Kidney epithelial cell (primary cell): ENCODE measurements at regions not wholly inside any gene's neighbourhood (a gene's known extent, or its start where the extent isn't known, plus 50 kb on each side); places are given as distances from the start of the nearest gene placed in this dataset.

ENCODE experiments used
- DNase-seq: peaks from one replicate; pipeline ENCODE4 v3.0.0-alpha.2; 2010; ENCODE audit warnings: low read depth
- H3K27me3 ChIP-seq: 2 replicates; pipeline ENCODE4 v1.6.0; 2011; ENCODE audit warnings: low read length; ENCODE audit not compliant: control insufficient read depth, insufficient read depth
- H3K36me3 ChIP-seq: 2 replicates; pipeline ENCODE4 v1.5.1; 2011; ENCODE audit warnings: low read length; ENCODE audit not compliant: control insufficient read depth, insufficient read depth
- H3K4me3 ChIP-seq: 2 replicates; pipeline ENCODE4 v1.5.1; 2011; ENCODE audit warnings: low read depth, mild to moderate bottlenecking, control low read depth, low read length
- TF ChIP-seq, protein P1 (sequence below): IDR thresholded peaks from 2 replicates; pipeline ENCODE4 v1.5.1; 2011; ENCODE audit warnings: mild to moderate bottlenecking, moderate library complexity, low read length, control low read depth, inconsistent platforms; ENCODE audit not compliant: insufficient read depth, poor library complexity, severe bottlenecking

- Histone ChIP-seq H3K4me3 (no peak overlapping the region), H3K36me3 (no peaks in the 10 kb centered on the region), H3K27me3 (no peaks in the 10 kb centered on the region)
- no peak for DNase-seq
- TF ChIP-seq, protein P1, sequence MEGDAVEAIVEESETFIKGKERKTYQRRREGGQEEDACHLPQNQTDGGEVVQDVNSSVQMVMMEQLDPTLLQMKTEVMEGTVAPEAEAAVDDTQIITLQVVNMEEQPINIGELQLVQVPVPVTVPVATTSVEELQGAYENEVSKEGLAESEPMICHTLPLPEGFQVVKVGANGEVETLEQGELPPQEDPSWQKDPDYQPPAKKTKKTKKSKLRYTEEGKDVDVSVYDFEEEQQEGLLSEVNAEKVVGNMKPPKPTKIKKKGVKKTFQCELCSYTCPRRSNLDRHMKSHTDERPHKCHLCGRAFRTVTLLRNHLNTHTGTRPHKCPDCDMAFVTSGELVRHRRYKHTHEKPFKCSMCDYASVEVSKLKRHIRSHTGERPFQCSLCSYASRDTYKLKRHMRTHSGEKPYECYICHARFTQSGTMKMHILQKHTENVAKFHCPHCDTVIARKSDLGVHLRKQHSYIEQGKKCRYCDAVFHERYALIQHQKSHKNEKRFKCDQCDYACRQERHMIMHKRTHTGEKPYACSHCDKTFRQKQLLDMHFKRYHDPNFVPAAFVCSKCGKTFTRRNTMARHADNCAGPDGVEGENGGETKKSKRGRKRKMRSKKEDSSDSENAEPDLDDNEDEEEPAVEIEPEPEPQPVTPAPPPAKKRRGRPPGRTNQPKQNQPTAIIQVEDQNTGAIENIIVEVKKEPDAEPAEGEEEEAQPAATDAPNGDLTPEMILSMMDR = no peak
These were observed 78.4 kb downstream of the MACIR start for GRCh38 chr5:103336941-103337340.

GRCh38 chr5:103333376-103333775, 74.8 kb downstream of the MACIR start:
- DNase-seq = no peak
- no peaks in the 10 kb centered on the region for H3K36me3 ChIP-seq
- H3K27me3 ChIP-seq = no peaks in the 10 kb centered on the region
- TF ChIP-seq, protein P1 = no peak
- no peak overlapping the region for H3K4me3 ChIP-seq

DNA sequence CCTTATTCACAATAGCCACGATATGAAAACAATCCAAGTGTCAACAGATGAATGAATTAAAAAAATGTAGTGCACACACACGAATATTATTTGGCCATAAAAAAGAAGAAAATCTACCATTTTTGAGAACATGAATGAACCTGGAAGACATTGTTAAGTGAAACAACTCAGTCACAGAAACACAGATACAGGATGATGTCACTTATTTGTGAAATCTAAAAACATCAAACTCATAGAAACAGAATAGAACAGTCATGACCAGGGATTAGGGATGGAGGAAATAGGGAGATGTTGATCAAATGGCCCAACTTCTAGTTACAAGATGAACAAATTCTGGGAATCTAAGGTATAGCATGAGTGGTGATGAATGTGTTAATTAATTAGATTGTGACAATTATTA, 72.3 kb downstream of the MACIR start:
- H3K4me3 ChIP-seq = no peak overlapping the region
- H3K36me3 ChIP-seq = no peaks in the 10 kb centered on the region
- no peaks in the 10 kb centered on the region for H3K27me3 ChIP-seq
- TF ChIP-seq, protein P1 = no peak
- no peak for DNase-seq
